Hematopoietic multipotent progenitor cell treated with erythropoietin and hydrocortisone succinate and interleukin-3 and kit ligand, for 6 days (in vitro differentiated cells): ENCODE measurements at regions not wholly inside any gene's neighbourhood (a gene's known extent, or its start where the extent isn't known, plus 50 kb on each side); places are given as distances from the start of the nearest gene placed in this dataset.
A peak's percentile ranks its signal among the peaks of the same experiment; 100 is the strongest.

Experiments used
- DNase-seq: peaks from one replicate; pipeline ENCODE4 v3.0.0-alpha.2; 2015

- no peak for DNase-seq
Measured at GRCh38 chr12:94033101-94033500, 115.3 kb upstream of the PLXNC1 start.

- no peak for DNase-seq
Measured at GRCh38 chr12:94033784-94034183, 114.6 kb upstream of the PLXNC1 start.

DNA sequence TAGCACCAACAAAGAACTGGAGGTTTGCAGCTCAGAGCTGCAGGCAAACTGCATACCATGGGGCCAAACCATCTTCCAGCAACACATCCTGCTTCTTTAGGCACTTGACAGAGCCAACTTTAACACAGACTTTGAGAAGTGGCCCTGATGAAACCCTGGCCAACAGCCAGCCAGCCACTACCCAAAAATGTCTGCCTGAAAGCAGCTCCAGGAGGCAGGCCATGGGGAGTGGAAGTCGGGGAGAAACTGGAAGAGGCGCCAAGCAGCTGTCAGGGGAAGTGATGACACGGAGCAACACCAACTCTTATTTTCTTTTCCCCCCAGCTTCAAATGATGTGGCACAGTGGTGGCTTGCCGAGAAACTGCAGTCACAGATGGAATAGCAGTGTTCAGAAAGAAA, 110.9 kb upstream of the PLXNC1 start:
- peak; percentile 6 for DNase-seq

GRCh38 chr12:94038605-94039004, 109.8 kb upstream of the PLXNC1 start:
- no peak for DNase-seq

GRCh38 chr12:94039199-94039840, 109.1 kb upstream of the PLXNC1 start:
- no peak for DNase-seq

- peak; percentile 65 for DNase-seq
Measured at GRCh38 chr12:94039914-94040313, 108.5 kb upstream of the PLXNC1 start.

- DNase-seq: no peak
Measured at GRCh38 chr12:94041850-94042249, 106.5 kb upstream of the PLXNC1 start.

DNA sequence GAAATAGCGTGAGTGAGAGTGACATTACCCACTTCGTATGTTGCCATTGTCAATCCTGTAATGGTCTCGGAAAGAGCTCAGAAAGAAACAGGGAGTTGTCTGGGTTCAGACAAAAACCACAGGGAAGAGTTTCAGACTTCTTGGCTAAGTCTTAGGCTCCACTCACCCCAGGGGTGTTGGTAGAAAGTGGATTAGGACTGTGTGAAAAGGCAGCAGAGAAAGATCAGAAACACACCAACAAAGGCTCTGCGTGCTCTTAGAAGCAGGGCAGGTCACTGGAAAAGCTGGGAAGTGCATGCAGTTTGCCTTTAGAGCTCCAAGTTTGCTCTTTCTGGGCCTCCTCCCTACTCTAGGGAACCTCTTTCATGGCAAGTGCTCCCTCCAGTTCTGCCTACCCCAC, 106.1 kb upstream of the PLXNC1 start:
- no peak for DNase-seq

DNA sequence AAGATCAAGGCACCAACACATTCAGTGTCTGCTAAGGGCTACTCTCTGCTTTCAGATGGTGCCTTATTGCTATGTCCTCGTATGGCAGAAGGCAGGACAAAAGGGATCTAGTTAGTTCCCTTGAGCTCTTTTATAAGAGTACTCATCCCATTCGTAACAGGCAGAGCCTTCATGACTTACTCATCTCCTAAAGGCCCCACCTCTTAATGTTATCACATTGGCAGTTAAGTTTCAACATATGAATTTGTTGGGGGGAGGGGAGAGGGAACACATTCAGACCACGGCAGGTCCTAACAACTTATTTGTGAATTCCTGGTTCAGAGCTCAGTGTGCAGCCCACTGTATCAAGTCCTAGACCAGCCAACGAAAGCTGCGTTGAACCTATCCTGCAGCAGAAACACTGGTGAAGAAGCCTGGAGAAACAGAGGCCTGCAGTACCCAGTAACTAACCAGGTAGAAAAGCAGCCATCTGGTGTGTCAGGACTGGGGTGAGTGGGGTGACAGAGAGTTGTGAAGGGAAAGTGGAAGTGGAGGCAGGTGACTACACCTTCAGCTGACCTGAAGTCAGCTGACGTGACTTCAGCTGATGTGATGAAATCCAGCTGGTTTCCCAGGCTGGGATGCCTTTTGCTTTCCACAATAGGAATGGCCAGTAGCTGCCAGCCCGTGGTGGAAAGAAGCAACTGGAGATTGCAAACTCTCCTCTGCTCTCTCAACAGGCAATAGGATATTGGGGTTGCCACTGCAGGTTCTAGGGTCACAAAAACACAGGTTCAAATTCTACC, 101.6 kb upstream of the PLXNC1 start:
- DNase-seq: peak; percentile 47

DNA sequence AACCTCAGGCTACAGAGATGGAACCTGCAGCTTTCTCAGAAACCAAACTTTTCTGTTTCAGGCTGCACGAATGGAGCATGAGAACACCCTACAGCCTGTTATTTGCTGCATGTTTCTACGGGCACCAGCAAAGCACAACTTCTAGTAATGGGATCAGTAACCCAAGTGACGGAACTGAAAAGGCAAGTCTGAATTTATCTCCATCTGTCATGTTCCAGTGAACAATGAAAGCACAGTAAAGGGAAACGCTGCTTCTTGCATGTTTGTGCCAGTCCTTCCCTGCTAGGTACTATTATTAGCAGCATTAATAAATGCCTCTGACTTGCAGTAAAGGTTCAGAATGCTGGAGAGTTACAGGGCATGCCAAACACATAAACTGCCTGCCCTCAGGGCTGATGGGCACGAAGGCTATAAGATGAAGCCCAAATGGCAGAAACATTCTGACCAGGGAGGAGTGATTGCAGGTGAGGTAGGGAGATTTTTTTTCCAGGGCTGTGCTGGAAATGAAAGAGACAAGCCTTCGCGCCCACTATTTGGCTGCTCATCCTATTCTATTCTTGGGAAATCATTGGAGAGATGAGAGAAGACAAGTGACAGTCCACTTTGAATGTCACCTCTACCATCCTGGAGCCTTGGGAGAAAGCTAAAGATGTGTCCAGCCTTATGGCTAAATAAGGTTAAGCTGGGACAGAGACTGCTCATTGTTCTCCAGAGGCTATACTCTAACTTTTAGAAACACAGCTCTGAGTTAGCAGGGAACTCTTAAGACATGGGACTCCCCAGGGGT, 100.4 kb upstream of the PLXNC1 start:
- DNase-seq: no peak

GRCh38 chr12:94048757-94049156, 99.6 kb upstream of the PLXNC1 start:
- DNase-seq: peak; percentile 50

- peak; percentile 78 for DNase-seq
Measured at GRCh38 chr12:94049718-94050117, 98.7 kb upstream of the PLXNC1 start.

- no peak for DNase-seq
Measured at GRCh38 chr12:94053676-94054075, 94.7 kb upstream of the PLXNC1 start.

GRCh38 chr12:94055528-94055927, 92.8 kb upstream of the PLXNC1 start:
- no peak for DNase-seq

DNA sequence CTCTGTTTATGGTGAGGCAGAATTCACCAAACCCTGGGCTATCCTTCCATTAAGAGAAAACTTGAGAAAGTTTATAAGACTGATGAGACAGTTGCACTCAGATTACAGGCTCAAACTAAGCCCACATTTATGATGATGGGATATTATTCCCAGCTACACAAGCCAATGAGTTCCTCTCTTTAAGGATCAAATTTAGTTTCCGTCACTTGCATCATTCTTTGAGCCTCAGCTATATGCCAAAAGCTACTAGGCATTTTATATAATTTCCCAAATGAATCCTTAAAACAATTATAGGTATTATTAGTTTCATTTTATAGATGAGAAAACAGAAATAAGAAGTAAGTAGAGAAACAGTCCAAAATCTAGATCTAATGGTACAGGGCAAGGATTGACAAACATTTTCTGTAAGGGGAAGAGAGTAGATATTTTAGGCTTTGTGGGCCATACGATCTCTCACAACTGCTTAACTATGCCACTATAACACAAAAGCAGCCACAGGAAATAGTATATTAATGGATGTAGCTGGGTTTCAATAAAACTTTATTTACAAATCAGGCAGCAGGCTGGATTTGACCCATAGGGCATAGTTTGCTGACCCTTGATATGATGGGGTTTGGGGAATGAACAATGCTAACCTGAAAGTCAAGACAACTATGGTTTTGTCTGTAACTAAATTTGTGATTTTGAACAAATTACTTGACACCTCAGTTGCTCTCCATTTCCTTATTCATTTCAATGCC, 91.8 kb upstream of the PLXNC1 start:
- no peak for DNase-seq

DNA sequence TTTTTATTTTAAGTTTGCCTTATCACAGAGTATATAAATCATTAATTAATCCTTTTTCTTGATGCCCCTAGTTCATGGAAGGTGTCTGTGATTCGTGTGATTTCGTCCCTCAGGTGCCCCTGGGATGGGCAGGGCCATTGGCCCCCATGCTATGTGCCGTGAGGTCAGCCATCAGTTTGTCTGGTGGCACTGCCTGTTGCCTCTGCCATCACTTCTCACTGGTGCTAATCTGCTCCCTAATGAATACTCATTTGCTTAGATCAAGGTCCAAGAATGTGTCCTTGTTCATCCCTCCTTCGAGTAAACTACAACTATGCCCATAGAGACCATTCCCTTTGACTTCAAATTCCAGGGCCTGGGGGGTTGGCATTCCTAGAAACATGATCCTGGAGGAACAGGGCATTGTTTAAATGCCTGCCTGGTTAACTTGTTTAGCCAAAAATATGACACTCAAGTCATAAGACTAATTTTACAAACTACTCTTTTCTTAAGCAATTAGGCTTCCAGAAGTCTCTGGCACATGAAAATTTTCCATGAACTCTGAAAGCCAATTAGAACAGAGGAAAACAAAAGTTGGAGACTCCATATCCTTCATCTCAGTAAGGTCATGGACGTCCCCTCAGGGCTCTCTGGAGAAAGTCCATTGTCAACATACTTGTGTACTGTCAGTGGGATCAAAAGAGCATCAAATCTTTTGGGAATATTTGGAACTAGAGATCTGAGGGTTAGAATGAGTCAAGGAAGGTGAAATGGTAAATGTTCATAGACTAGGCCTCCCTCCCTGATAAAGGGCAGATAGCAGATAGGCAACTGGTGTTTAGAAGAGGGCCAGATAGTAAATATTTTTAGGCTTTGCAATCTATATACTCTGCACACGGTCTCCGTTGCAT, 90.9 kb upstream of the PLXNC1 start:
- DNase-seq: no peak

DNA sequence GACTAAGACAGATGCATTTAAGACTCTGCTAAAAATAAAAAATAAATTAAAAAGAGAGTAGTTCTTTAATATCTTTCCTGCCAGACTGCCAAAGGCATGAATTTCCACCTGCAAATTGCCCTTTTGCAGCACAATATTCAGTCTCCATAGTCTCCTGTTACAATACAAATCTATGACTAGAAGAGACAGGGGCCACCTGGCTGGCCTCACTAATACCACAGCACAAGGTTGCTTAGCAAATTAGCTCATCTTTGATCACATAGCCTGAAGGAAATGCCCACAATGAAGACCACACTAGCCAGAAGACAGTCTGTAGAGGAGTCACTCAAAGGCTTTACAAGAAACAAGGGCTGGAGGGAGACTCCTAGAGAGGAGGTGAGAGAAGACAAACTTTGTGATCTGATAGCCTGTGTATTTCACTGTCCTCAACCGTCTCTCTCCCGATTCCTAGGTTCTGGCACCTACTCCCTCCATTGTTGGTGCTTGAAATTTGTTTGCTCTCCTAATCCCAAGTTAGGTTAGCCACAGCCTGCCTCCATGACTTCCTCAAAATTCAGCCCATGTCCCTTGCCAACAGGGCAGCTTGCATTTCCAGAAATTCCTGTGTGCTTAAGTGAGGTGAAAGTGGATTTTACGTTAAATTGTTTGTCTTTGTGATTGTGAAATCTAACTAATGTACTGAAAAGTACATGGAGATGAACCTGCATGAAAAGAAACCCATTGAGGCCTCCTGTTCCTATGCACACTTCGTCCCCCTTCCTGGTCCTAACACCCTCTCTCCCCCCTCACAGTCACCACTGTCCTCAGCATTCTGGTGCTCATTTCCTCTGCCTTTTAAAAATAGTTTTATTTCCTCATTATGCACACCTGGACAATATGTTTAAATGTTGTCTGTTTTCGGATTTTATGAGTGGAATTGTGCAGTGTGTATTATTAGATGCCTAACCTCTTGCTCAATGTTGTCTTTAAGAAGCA, 88.7 kb upstream of the PLXNC1 start:
- no peak for DNase-seq

- no peak for DNase-seq
Measured at GRCh38 chr12:94062194-94062593, 86.2 kb upstream of the PLXNC1 start.

- no peak for DNase-seq
Measured at GRCh38 chr12:94062796-94063635, 85.4 kb upstream of the PLXNC1 start.

DNA sequence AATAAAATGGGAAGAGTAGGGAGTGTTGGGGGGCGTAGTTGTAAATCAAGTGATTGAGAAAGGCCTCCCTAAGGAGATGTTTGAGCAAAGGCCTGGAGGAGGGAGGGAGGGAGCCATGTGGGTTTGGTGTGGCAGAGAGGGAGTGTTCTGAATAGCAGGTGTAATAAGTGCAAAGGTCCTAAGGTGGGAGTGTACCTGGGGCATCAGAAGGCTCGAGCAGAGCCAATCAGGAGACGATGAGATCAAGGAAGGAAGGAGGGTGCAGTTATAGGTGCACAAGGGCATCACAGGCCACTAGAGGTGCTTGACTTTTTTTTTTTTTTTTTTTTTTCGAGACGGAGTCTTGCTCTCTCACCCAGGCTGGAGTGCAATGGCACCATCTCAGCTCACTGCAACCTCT, 77.9 kb upstream of the PLXNC1 start:
- DNase-seq: no peak
